Astrocyte of the spinal cord (primary cell): ENCODE measurements at regions not wholly inside any gene's neighbourhood (a gene's known extent, or its start where the extent isn't known, plus 50 kb on each side); places are given as distances from the start of the nearest gene placed in this dataset.

ENCODE experiments used
- DNase-seq: peaks from one replicate; pipeline ENCODE4 v3.0.0; 2011; ENCODE audit warnings: low read depth, low spot score
- H3K4me3 ChIP-seq: 2 replicates; pipeline ENCODE4 v1.5.1; 2011; ENCODE audit warnings: low read depth, mild to moderate bottlenecking, low read length, moderate library complexity
- CTCF ChIP-seq: IDR thresholded peaks from 2 replicates; pipeline ENCODE4 v1.5.1; 2012; ENCODE audit warnings: low read depth, mild to moderate bottlenecking, low read length, inconsistent platforms
- in situ Hi-C: cut with HindIII; loops from 2 replicates; pipeline ENCODE4 v1.10.0; 2017; ENCODE audit warnings: low sequenced_read_pairs

- in situ Hi-C loops: no loop called here
- no peak overlapping the region for H3K4me3 ChIP-seq
- DNase-seq: no peak
- no peak for TF ChIP-seq CTCF
Observed at GRCh38 chr4:119937746-119938145, 128.9 kb downstream of the MAD2L1 start.

- in situ Hi-C loops: no loop called here
- no peak overlapping the region for H3K4me3 ChIP-seq
- TF ChIP-seq CTCF: no peak
- DNase-seq: no peak
Observed at GRCh38 chr4:119933606-119934005, 133.0 kb downstream of the MAD2L1 start.

- H3K4me3 ChIP-seq: no peak overlapping the region
- no peak for TF ChIP-seq CTCF
- DNase-seq: no peak
- in situ Hi-C loops: no loop called here
Observed at GRCh38 chr4:119932277-119932676, 134.4 kb downstream of the MAD2L1 start.

- in situ Hi-C loops: no loop called here
- TF ChIP-seq CTCF: no peak
- DNase-seq: no peak
- no peak overlapping the region for H3K4me3 ChIP-seq
Observed at GRCh38 chr4:119930546-119930945, 136.1 kb downstream of the MAD2L1 start.

GRCh38 chr4:119921830-119922229 is 144.8 kb downstream of the MAD2L1 start:
- no peak for TF ChIP-seq CTCF
- DNase-seq: no peak
- H3K4me3 ChIP-seq: no peak overlapping the region
- in situ Hi-C loops: no loop called here

GRCh38 chr4:119906277-119906676 is 160.4 kb downstream of the MAD2L1 start:
- DNase-seq: no peak
- in situ Hi-C loops: no loop called here
- no peak for TF ChIP-seq CTCF
- H3K4me3 ChIP-seq: no peak overlapping the region

- in situ Hi-C loops: no loop called here
- DNase-seq: no peak
- no peak overlapping the region for H3K4me3 ChIP-seq
- no peak for TF ChIP-seq CTCF
Observed at GRCh38 chr4:119898211-119898610, 168.4 kb downstream of the MAD2L1 start.
